A673 (cell line): ENCODE measurements at regions not wholly inside any gene's neighbourhood (a gene's known extent, or its start where the extent isn't known, plus 50 kb on each side); places are given as distances from the start of the nearest gene placed in this dataset.

ENCODE experiments used
- EZH2 ChIP-seq: fragments of 200-600 bp; sonication (generic); IDR thresholded peaks from 2 replicates; pipeline ENCODE4 v1.6.1; 2017; ENCODE audit warnings: borderline replicate concordance, low read depth, mild to moderate bottlenecking, mixed read lengths, antibody characterized with exemption, low read length; ENCODE audit not compliant: poor library complexity, severe bottlenecking
- TF ChIP-seq, protein P1 (sequence below): fragments of 300-800, 200-600 bp; sonication (generic); conservative IDR thresholded peaks from 2 replicates; pipeline ENCODE4 v1.5.1; 2017; ENCODE audit warnings: low read depth, mild to moderate bottlenecking, antibody characterized with exemption, low read length, moderate library complexity, mixed read lengths

DNA sequence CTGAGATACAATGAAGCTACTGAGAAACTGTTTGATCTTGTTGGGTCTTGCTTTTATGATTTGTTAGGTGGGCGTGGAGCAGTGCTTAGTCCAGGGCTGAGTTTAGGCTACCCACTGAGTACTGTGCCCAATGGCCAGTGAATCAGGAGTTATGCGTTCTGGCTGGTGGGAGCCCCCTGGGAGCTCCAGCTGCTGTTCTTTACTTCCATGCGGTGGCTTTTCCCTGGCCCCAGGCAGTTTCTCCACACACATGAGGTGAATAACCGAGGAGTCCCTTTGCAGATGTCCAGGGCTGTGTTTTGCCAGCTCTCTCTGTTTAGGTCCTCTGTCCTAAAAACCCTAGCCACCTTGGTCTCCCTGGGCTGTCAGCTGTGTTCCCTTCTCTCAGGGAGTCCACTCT is 106.5 kb downstream of the KLF13 start:
- TF ChIP-seq, protein P1, sequence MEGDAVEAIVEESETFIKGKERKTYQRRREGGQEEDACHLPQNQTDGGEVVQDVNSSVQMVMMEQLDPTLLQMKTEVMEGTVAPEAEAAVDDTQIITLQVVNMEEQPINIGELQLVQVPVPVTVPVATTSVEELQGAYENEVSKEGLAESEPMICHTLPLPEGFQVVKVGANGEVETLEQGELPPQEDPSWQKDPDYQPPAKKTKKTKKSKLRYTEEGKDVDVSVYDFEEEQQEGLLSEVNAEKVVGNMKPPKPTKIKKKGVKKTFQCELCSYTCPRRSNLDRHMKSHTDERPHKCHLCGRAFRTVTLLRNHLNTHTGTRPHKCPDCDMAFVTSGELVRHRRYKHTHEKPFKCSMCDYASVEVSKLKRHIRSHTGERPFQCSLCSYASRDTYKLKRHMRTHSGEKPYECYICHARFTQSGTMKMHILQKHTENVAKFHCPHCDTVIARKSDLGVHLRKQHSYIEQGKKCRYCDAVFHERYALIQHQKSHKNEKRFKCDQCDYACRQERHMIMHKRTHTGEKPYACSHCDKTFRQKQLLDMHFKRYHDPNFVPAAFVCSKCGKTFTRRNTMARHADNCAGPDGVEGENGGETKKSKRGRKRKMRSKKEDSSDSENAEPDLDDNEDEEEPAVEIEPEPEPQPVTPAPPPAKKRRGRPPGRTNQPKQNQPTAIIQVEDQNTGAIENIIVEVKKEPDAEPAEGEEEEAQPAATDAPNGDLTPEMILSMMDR: no peak
- no peak for TF ChIP-seq EZH2
